Osteocyte (in vitro differentiated cells): ENCODE measurements at regions not wholly inside any gene's neighbourhood (a gene's known extent, or its start where the extent isn't known, plus 50 kb on each side); places are given as distances from the start of the nearest gene placed in this dataset.

Experiments
- DNase-seq: peaks from one replicate; pipeline ENCODE4 v3.0.0; 2021; ENCODE audit warnings: mixed read lengths; ENCODE audit not compliant: unreplicated experiment; ENCODE audit errors: extremely low spot score
- H3K27ac Mint-ChIP-seq: one replicate; pipeline ENCODE4 v1.8.0; 2021; ENCODE audit warnings: mild to moderate bottlenecking, mixed read lengths; ENCODE audit not compliant: unreplicated experiment
- H3K27me3 Mint-ChIP-seq: one replicate; pipeline ENCODE4 v1.8.0; 2021; ENCODE audit warnings: mixed read lengths; ENCODE audit not compliant: unreplicated experiment
- H3K36me3 Mint-ChIP-seq: one replicate; pipeline ENCODE4 v1.8.0; 2021; ENCODE audit warnings: mixed read lengths; ENCODE audit not compliant: unreplicated experiment
- H3K4me1 Mint-ChIP-seq: one replicate; pipeline ENCODE4 v1.8.0; 2021; ENCODE audit warnings: mixed read lengths; ENCODE audit not compliant: unreplicated experiment
- H3K4me3 Mint-ChIP-seq: one replicate; pipeline ENCODE4 v1.8.0; 2021; ENCODE audit warnings: mild to moderate bottlenecking, moderate library complexity, mixed read lengths; ENCODE audit not compliant: unreplicated experiment
- H3K9me3 Mint-ChIP-seq: one replicate; pipeline ENCODE4 v1.8.0; 2021; ENCODE audit warnings: mixed read lengths; ENCODE audit not compliant: unreplicated experiment
- TF ChIP-seq, protein P1 (sequence below): fragments of 200-600 bp; sonication (generic); IDR thresholded peaks from 2 replicates; pipeline ENCODE4 v1.5.0; 2021; ENCODE audit warnings: antibody characterized with exemption, mild to moderate bottlenecking, moderate library complexity

DNA sequence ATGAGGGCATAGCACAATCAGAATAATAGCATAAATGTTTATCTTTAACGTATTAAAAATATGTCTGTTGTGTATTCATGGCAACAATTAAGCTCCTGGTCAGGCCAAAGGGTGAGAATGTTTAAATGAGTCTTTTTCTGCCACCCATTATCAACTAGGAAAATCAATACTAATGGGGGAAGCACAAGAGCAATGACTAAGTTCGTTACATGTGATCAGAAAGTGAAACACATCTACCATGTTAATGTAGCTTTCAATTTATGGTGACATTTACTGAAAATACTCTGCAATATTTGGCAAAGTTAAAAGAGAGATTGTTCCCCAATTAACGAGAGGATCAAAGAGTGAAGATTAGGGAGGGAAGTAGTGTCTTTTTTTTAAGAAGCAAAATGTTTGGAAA is 143.7 kb downstream of the NAA11 start:
- Mint-ChIP-seq H3K4me3 (no peak overlapping the region), H3K9me3 (no peaks in the 10 kb centered on the region), H3K27ac (no peak overlapping the region), H3K4me1 (no peaks in the 10 kb centered on the region), H3K27me3 (no peaks in the 10 kb centered on the region), H3K36me3 (no peaks in the 10 kb centered on the region)
- TF ChIP-seq, protein P1, sequence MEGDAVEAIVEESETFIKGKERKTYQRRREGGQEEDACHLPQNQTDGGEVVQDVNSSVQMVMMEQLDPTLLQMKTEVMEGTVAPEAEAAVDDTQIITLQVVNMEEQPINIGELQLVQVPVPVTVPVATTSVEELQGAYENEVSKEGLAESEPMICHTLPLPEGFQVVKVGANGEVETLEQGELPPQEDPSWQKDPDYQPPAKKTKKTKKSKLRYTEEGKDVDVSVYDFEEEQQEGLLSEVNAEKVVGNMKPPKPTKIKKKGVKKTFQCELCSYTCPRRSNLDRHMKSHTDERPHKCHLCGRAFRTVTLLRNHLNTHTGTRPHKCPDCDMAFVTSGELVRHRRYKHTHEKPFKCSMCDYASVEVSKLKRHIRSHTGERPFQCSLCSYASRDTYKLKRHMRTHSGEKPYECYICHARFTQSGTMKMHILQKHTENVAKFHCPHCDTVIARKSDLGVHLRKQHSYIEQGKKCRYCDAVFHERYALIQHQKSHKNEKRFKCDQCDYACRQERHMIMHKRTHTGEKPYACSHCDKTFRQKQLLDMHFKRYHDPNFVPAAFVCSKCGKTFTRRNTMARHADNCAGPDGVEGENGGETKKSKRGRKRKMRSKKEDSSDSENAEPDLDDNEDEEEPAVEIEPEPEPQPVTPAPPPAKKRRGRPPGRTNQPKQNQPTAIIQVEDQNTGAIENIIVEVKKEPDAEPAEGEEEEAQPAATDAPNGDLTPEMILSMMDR: no peak
- no peak for DNase-seq

DNA sequence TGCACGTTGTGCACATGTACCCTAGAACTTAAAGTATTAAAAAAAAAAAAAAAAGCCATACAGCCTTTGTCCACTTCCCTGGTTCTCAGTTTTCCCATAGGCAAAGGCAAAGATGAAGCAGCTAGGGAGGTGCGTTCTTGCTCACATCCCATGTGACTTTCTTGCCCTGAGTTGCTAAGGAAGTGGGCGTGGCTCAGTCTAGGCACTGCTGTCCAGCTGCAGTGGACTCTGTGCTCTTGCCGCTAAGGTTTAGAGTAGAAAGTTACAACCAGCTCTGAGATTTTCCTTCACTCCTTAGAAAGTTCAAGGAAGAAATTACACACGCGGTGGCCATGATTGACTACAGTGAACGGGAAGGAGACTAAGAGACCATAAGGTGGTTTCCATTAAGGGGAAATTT is 144.7 kb downstream of the NAA11 start:
- Mint-ChIP-seq H3K4me3 (no peak overlapping the region), H3K4me1 (no peaks in the 10 kb centered on the region), H3K36me3 (no peaks in the 10 kb centered on the region), H3K9me3 (no peaks in the 10 kb centered on the region), H3K27me3 (no peaks in the 10 kb centered on the region), H3K27ac (no peak overlapping the region)
- TF ChIP-seq, protein P1: no peak
- no peak for DNase-seq

DNA sequence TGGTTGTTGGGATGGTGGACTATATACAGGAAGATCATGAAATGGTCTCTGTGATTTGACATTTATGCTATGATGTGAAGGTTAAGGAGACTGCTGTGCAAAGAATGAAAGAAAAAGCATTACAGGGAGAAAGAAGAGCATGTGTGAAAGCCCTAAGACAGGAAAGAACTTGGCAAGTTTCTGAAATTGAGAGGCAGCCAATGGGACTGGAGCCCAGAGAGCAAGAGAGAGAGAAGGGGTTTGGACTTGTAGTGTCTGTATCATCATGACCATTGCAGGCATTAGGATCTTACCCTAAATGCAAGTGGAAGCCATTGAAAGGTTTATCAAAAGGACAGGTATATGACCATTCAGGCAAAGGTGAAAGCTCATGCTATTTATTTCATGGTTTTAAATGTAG is 147.1 kb downstream of the NAA11 start:
- no peaks in the 10 kb centered on the region for H3K27me3 Mint-ChIP-seq
- no peaks in the 10 kb centered on the region for H3K36me3 Mint-ChIP-seq
- H3K9me3 Mint-ChIP-seq: no peaks in the 10 kb centered on the region
- H3K4me3 Mint-ChIP-seq: no peak overlapping the region
- H3K4me1 Mint-ChIP-seq: no peaks in the 10 kb centered on the region
- no peak for DNase-seq
- no peak overlapping the region for H3K27ac Mint-ChIP-seq
- TF ChIP-seq, protein P1: no peak

DNA sequence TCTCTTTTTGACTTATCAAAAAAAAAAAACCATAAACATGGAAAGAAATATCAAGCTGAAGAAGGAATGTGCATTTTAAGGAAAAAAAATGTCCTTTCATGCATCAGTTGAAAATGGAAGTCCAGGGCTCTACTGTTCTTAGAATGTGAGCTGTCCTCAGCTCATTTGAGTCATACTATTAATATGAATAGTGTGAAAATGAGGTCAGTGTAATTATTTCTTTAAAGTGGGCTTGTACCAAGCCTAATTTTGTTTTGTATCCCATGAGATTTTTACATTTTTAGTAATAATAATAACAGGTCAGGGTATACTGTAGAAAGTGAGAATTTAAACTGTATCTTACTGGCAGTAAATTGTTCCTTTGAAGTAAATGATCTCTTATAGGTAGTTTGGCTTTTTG is 148.5 kb downstream of the NAA11 start:
- peaks cover 2% of the 10 kb centered on the region for H3K27me3 Mint-ChIP-seq
- H3K27ac Mint-ChIP-seq: no peak overlapping the region
- no peak for DNase-seq
- H3K36me3 Mint-ChIP-seq: no peaks in the 10 kb centered on the region
- no peaks in the 10 kb centered on the region for H3K9me3 Mint-ChIP-seq
- TF ChIP-seq, protein P1: no peak
- H3K4me1 Mint-ChIP-seq: no peaks in the 10 kb centered on the region
- no peak overlapping the region for H3K4me3 Mint-ChIP-seq

DNA sequence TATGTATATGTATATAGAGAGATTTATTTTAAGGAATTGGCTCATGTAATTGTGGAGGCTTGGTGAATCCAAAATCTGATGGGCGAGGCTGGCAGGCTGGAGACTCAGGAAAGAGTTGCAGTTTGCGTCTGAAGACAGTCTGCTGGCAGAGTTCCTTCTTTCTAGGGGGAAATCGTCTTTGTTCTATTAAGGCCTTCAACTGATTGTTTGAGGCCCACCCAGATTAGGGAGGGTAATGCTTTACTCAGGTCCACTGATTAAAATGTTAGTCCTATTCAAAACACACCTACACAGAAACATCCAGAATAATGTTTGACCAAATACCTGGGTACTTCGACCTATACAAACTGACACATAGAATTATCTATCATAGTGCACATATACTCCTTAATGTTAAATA is 149.5 kb downstream of the NAA11 start:
- DNase-seq: no peak
- TF ChIP-seq, protein P1: no peak
- Mint-ChIP-seq H3K27ac (no peak overlapping the region), H3K4me1 (no peaks in the 10 kb centered on the region), H3K4me3 (no peak overlapping the region), H3K27me3 (peaks cover 2% of the 10 kb centered on the region), H3K9me3 (no peaks in the 10 kb centered on the region), H3K36me3 (no peaks in the 10 kb centered on the region)
